NCI-H2227 treated with DMSO at 0.1 percent for 48 hours (cell line): ENCODE measurements at regions not wholly inside any gene's neighbourhood (a gene's known extent, or its start where the extent isn't known, plus 50 kb on each side); places are given as distances from the start of the nearest gene placed in this dataset.

Experiments
- DNase-seq: peaks from one replicate; lab custom pipeline; 2025; lab: John Stamatoyannopoulos, UW

GRCh38 chr21:23732776-23733175 lies 1874.5 kb downstream of the MRPL39 start:
- DNase-seq = no peak

DNA sequence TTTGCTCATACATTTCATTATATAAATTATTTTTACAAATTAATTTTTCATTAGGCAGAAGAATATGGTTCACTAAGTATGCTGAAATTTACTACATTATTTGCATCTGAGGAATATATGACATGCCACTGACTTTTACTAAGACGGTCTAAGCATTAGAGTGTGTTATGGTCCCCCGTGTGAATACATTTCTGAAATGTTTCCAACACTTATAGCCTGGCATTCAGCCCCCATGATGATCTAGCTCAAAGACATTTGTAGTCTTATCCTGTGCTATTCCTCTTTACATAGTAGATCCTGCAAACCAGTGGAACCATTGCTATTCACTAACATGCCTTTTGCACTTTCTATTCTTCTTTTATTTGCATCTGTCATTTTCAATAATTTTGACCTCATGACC lies 1878.0 kb downstream of the MRPL39 start:
- no peak for DNase-seq

DNA sequence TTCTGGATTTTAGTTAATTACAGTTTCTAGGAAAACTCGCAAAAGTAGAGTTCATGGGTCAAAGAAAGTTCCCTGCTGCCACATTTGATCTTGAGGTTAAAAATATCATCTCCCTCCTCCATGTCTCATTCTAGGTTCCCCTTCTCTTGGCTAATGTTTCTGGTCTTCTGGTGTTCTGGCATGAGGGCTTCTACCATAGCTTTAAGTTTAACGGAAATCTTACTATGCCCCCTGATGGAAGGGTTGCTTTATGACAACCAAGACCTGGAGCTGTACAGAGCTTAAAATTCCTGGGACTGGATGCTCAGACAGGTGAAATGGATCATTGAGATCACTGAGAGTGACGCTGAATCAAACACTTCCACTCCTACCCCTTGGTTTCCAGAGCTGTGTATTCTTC lies 1881.7 kb downstream of the MRPL39 start:
- DNase-seq = no peak

DNA sequence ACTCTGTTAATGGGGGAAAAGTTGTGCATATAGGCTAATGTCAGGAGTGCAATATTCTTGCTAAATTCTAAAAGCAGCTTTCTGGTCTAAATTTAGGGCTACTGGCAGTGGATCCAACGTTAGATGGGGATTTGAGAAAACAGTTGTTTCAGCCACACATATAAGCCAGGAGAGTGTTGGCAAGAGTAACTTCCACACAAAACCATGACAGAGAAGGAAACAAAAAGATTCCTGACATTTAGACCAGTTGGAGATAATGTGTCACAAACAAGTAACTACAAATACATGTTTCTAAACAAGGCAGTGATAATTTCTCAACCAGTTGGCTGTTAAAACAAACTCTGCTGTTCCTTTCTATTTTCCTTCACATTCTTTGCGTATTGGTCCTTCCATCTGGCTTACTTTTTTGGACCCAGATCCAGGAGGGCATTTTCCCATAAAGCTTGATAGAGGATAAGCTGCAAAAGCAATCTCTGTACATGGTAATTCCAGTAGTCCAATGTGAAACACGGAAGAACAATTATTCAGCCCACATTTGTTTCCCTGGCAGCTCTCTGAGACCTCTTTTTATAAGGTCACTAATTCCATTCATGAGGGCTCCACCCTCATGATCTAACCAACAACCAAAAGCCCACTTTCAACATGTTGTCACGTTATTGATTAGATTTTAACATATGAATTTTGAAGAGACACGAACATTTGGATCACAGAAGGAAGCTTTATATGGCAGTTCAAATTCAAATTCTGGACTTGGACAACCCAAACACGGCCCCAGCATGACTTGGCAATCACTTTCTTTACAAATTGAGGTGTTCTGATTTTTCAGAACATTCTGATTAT lies 1888.6 kb downstream of the MRPL39 start:
- no peak for DNase-seq

- DNase-seq = no peak
These were observed 1895.1 kb downstream of the MRPL39 start for GRCh38 chr21:23712166-23712565.

DNA sequence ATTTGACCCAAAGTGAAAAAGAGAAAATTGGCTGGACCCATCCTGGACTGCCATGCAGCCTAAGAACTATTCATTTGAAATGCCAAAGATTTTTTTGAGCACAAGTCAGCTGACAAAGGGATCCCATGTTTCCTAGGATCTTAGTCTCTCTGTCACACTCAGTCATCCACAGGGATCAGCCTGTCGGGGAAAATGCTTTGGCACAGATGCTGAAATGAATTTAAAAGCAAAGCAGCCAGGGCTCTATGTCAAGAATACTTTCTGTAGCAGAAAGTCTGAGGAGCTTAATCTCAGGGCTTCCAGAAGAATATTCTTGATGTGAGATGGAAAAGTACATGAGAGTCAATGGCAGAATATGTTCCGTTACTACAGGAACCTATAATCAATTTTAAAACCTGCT lies 1900.8 kb downstream of the MRPL39 start:
- DNase-seq = no peak

DNA sequence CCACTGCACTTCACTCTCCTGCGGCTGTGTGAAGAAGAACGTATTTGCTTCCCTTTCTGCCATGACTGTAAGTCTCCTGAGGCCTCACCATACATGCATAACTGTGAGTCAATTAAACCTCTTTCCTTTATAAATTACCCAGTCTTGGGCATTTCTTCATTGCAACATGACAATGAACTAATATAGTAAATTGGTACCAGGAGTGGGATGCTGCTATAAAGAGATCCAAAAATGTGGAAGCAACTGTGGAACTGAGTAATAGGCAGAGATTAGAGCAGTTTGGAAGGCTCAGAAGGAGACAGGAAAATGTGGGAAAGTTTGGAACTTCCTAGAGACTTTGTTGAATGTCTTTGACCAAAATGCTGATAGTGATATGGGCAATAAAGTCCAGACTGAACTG lies 1907.9 kb downstream of the MRPL39 start:
- DNase-seq = no peak

GRCh38 chr21:23698619-23699018 lies 1908.7 kb downstream of the MRPL39 start:
- DNase-seq = no peak

- no peak for DNase-seq
These were observed 1911.8 kb downstream of the MRPL39 start for GRCh38 chr21:23695443-23695842.

- DNase-seq = no peak
These were observed 1912.9 kb downstream of the MRPL39 start for GRCh38 chr21:23694390-23694789.

GRCh38 chr21:23690316-23690715 lies 1917.0 kb downstream of the MRPL39 start:
- DNase-seq = no peak

DNA sequence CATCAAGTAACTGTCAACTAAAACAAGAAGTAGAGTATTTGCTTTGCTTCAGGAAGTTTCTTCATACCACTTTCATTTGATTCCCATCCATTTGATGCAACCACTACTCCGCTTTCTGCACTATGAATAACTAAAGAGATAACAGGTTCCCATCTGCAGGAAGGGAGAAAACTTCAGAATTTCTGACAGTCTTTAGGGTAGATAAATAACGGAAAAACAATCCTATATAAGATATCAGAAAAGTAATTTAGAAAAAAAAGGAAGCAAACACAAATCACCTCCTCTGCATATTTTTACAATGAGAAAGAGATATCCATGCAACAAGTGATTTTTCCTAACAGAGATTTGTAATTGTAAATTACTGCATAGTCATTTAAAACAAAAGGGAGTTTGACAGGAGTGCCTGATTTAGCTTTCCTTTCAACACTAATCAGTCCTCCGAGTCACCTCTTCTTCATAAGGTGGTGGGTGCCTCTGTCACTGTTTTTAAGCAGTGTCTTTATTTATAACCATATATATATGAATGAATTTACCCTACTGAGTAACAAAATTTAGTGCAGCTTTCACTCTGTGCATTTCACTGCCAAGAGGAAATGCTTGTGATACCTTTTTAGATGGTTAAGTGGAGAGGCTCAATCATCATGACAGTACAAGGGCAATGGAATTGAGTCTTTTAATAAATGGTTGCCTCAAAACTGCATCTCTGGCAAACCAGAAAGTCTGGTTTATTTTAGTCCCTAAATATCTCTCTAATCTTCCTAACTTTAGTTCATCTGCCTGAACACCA lies 1920.4 kb downstream of the MRPL39 start:
- no peak for DNase-seq

GRCh38 chr21:23684431-23684830 lies 1922.8 kb downstream of the MRPL39 start:
- no peak for DNase-seq

DNA sequence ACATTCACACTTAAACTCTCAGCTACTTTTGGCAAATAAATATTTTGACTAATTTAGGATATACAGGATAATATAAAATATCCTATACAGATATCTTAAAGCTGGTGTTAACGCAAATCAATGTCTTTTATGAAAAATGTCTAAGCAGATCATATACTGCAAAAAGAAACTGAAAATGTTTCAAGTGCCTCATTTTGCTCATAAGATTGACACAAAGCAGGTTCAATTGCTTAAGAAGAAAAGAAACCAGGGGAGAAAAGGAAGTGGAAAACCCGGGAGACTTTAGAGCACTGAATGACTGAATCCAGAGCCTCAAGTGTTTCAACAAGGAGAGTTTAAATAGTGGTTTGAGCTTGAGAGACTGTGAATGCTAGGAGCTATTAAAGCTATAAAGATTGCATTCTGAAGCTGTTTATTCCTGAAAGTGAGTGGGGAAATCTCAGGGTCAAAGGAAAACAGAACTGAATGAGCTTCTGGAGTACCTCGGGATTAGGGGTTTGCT lies 1943.0 kb downstream of the MRPL39 start:
- DNase-seq = no peak

GRCh38 chr21:23660560-23660959 lies 1946.7 kb downstream of the MRPL39 start:
- no peak for DNase-seq

- DNase-seq = no peak
These were observed 1962.5 kb downstream of the MRPL39 start for GRCh38 chr21:23644768-23645167.

DNA sequence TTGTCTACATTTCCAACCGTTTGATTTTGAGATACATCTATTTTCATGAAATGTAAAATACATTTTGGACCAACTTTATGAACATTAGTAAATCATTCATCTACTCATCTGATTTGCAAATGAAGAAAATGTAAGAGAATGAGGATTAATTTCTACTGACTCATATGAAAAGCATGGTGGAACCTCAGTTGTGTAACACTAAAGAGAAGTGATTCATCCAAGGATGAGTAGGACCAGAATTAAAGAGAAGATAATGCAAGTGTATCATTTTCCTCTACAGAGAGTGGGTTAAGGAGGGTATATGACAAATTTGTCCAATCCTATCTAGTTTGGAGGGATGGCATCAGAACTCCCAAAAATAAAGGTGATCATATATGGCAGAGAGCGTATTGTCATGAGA lies 1967.6 kb downstream of the MRPL39 start:
- DNase-seq = no peak

DNA sequence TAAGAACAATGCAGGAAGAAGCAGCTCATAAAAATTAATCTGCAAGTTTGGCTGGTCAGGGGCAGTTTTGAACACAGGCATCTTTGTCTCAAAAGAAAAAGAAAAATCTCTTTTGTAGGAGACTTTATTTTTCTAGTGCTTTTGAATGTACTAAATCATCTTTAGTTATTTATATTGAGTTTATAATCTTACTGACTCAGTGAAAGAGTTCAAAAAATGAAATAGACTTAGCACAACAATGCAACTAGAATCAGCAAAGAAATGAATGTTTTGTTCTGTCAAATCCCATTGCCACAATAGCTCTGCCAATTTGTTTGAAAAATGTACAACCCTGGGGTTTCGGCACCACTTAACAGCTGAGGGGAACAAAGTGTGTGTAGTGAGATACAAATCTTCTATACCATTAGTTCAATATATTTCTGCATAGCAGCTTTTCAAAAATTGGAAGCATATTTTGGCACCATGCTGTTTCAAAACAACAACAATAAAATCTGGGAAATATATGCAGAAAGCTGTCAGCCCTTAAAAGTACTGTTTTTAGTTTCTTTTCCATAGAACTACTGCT lies 1969.1 kb downstream of the MRPL39 start:
- no peak for DNase-seq

DNA sequence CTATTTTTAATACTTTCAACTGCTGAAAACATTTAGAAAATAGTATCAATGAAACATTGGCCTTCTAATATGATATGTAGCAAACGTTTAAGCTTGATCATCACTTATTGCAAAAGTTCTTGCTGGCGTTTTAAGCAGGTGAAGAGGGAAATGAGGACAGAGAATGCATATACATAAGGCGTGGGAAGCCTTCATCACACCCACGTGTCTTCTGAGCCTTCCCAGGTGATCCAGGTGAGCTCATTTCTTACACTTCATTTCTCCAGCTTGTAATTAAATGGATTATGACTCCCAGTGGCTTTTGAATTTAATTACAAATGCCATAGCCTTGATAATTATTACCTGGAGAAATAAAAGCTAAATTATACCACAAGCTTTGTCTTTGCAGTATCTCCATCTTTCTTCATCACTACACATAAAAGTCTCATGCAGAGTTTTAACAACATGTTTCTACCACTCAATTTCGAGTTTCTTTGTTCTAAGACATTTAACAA lies 1973.8 kb downstream of the MRPL39 start:
- DNase-seq = no peak

GRCh38 chr21:23624281-23624680 lies 1983.0 kb downstream of the MRPL39 start:
- no peak for DNase-seq

- no peak for DNase-seq
These were observed 1994.3 kb downstream of the MRPL39 start for GRCh38 chr21:23613014-23613413.

DNA sequence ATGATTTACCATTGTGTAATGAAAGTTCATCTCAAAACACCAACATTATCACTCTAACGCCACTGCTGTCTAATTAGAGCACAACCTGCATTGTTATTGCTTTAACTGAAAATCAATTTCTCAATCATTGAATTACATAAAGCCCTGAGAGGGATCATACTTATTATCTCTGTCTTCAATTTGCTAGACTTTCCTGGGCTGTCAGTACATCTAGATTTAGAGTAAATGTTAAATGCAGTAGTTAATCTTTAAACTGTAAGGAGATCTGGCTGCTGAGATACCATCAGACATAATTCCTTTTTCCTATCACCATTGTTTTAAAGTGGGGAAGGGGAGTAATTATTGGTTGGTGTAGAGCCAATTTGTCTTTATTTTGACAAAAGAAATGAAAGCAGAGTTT lies 1995.1 kb downstream of the MRPL39 start:
- no peak for DNase-seq
